H1 (cell line): ENCODE measurements at regions not wholly inside any gene's neighbourhood (a gene's known extent, or its start where the extent isn't known, plus 50 kb on each side); places are given as distances from the start of the nearest gene placed in this dataset.
"Not testable (repeated sequence)": the region's sequence is repeated elsewhere in the genome, so short reads cannot be mapped to it uniquely, and the experiment has no call there.

Experiments
- CTCF ChIA-PET: fragments of 300-600 bp; sonication (Branson Sonifier 250); formaldehyde crosslinking; loops from one replicate; lab custom pipeline; 2021; ENCODE audit not compliant: partially characterized antibody; lab: Charles Lee
- POLR2A ChIA-PET: fragments of 300-600 bp; sonication (Branson Sonifier 250); formaldehyde crosslinking; loops from one replicate; lab custom pipeline; 2021; ENCODE audit warnings: inconsistent platforms; ENCODE audit not compliant: partially characterized antibody; lab: Charles Lee
- DNase-seq, 2 experiments: peaks; one replicate each; pipeline versions ENCODE4 v3.0.0 to v3.0.0-alpha.2; 2010 to 2022; ENCODE audit warnings: low spot score in 2 of 2, low read depth in 1 of 2, mixed read lengths in 1 of 2
- FAIRE-seq: peaks from 2 replicates; lab custom pipeline; 2011; peaks lifted over from hg19 to GRCh38; lab: Jason Lieb, UNC
- H2AFZ ChIP-seq: 2 replicates; pipeline ENCODE4 v1.8.1; 2012; ENCODE audit warnings: low read length, inconsistent platforms
- H2AK5ac ChIP-seq: 2 replicates; pipeline ENCODE4 v1.6.1; 2013; ENCODE audit warnings: low read depth, low read length
- H2BK120ac ChIP-seq: replicated peaks from 2 replicates; pipeline ENCODE3; 2013; ENCODE audit warnings: low read depth, low read length, inconsistent platforms
- H2BK12ac ChIP-seq: 2 replicates; pipeline ENCODE4 v1.6.1; 2013; ENCODE audit warnings: low read depth, low read length
- H2BK15ac ChIP-seq: 2 replicates; pipeline ENCODE4 v1.6.1; 2013; ENCODE audit warnings: low read length
- H2BK20ac ChIP-seq: 2 replicates; pipeline ENCODE4 v1.6.1; 2013; ENCODE audit warnings: low read length
- H2BK5ac ChIP-seq: 2 replicates; pipeline ENCODE4 v1.6.1; 2013; ENCODE audit warnings: low read depth, low read length
- H3K14ac ChIP-seq: 2 replicates; pipeline ENCODE4 v1.6.1; 2013; ENCODE audit warnings: inconsistent platforms; ENCODE audit not compliant: insufficient read length
- H3K18ac ChIP-seq: 2 replicates; pipeline ENCODE4 v1.6.1; 2013; ENCODE audit warnings: low read length; ENCODE audit errors: extremely low read depth
- H3K23ac ChIP-seq: 2 replicates; pipeline ENCODE4 v1.6.1; 2013; ENCODE audit warnings: inconsistent platforms; ENCODE audit not compliant: insufficient read length
- H3K23me2 ChIP-seq: 2 replicates; pipeline ENCODE4 v1.6.1; 2013; ENCODE audit warnings: low read depth, low read length
- H3K27ac ChIP-seq: 2 replicates; pipeline ENCODE4 v1.6.1; 2011; ENCODE audit warnings: low read depth, low read length, inconsistent platforms
- H3K27me3 ChIP-seq, 4 experiments: replicated peaks in 1 of 4; 1 replicate in 1 of 4; 2 replicates in 3 of 4; pipeline versions ENCODE4 v1.6.1 to v1.8.1; 2011 to 2013; ENCODE audit warnings: low read length in 3 of 4, mild to moderate bottlenecking in 3 of 4, inconsistent platforms in 2 of 4, mixed read lengths in 2 of 4, moderate library complexity in 1 of 4; ENCODE audit not compliant: control insufficient read depth in 3 of 4, insufficient read depth in 3 of 4; ENCODE audit errors: extremely low read depth in 1 of 4
- H3K36me3 ChIP-seq, 4 experiments: 2 replicates each; pipeline versions ENCODE4 v1.6.1 to v1.8.1; 2011 to 2013; ENCODE audit warnings: mild to moderate bottlenecking in 4 of 4, low read length in 3 of 4, moderate library complexity in 2 of 4, control low read depth in 1 of 4, inconsistent platforms in 1 of 4; ENCODE audit not compliant: insufficient read depth in 4 of 4, control insufficient read depth in 2 of 4
- H3K4ac ChIP-seq: replicated peaks from 2 replicates; pipeline ENCODE3; 2013; ENCODE audit warnings: low read length, low read depth, mixed read lengths, inconsistent platforms; ENCODE audit not compliant: insufficient read length
- H3K4me1 ChIP-seq, 4 experiments: replicated peaks in 1 of 4; 1 replicate in 1 of 4; 2 replicates in 3 of 4; pipeline versions ENCODE4 v1.6.1 to v1.8.1; 2011 to 2013; ENCODE audit warnings: low read length in 3 of 4, inconsistent platforms in 2 of 4, mixed read lengths in 1 of 4; ENCODE audit not compliant: insufficient read depth in 4 of 4, control insufficient read depth in 3 of 4
- H3K4me2 ChIP-seq, 2 experiments: 2 replicates each; pipeline versions ENCODE4 v1.6.1 to v1.8.1; 2011 to 2013; ENCODE audit warnings: low read depth in 2 of 2, low read length in 2 of 2, control low read depth in 1 of 2, inconsistent platforms in 1 of 2, mild to moderate bottlenecking in 1 of 2; ENCODE audit not compliant: insufficient read depth in 1 of 2
- H3K4me3 ChIP-seq, 4 experiments: fragments of 200-600, 300-600 bp in 1 of 4; sonication (generic), shearing (Covaris generic), sonication (Bioruptor Twin) in 1 of 4; 2 replicates each; pipeline versions ENCODE4 v1.5.1 to v1.8.1; 2011 to 2016; ENCODE audit warnings: low read length in 4 of 4, low read depth in 3 of 4, control low read depth in 2 of 4, inconsistent platforms in 2 of 4, mild to moderate bottlenecking in 2 of 4, mixed read lengths in 1 of 4, moderate library complexity in 1 of 4; ENCODE audit not compliant: insufficient read depth in 2 of 4; ENCODE audit errors: extremely low read depth in 1 of 4
- H3K56ac ChIP-seq: replicated peaks from 2 replicates; pipeline ENCODE3; 2013; ENCODE audit warnings: low read depth, mild to moderate bottlenecking, mixed read lengths, low read length, inconsistent platforms; ENCODE audit not compliant: insufficient read length
- H3K79me1 ChIP-seq: 2 replicates; pipeline ENCODE4 v1.6.1; 2013; ENCODE audit warnings: low read depth, low read length, control low read depth
- H3K79me2 ChIP-seq, 2 experiments: 2 replicates each; pipeline versions ENCODE4 v1.6.1 to v1.8.1; 2012 to 2013; ENCODE audit warnings: low read length in 2 of 2, mild to moderate bottlenecking in 2 of 2, inconsistent platforms in 1 of 2; ENCODE audit not compliant: insufficient read depth in 2 of 2, control insufficient read depth in 1 of 2
- H3K9ac ChIP-seq, 4 experiments: replicated peaks in 1 of 4; 1 replicate in 1 of 4; 2 replicates in 3 of 4; pipeline versions ENCODE4 v1.6.1 to v1.8.1; 2011 to 2013; ENCODE audit warnings: low read depth in 3 of 4, low read length in 3 of 4, control low read depth in 2 of 4, mild to moderate bottlenecking in 2 of 4, moderate library complexity in 2 of 4, inconsistent platforms in 1 of 4; ENCODE audit errors: extremely low read depth in 1 of 4
- H3K9me3 ChIP-seq, 2 experiments: 2 replicates each; pipeline versions ENCODE4 v1.6.1 to v1.8.1; 2012 to 2013; ENCODE audit warnings: mild to moderate bottlenecking in 2 of 2, moderate library complexity in 2 of 2, control low read depth in 1 of 2, inconsistent platforms in 1 of 2, low read depth in 1 of 2, low read length in 1 of 2, mixed read lengths in 1 of 2; ENCODE audit not compliant: insufficient read depth in 2 of 2
- H4K20me1 ChIP-seq, 2 experiments: replicated peaks in 1 of 2; 2 replicates each; pipeline versions ENCODE3 to v1.8.1; 2011 to 2013; ENCODE audit warnings: inconsistent platforms in 2 of 2, low read length in 2 of 2, mild to moderate bottlenecking in 1 of 2; ENCODE audit not compliant: insufficient read depth in 2 of 2, control insufficient read depth in 1 of 2
- H4K5ac ChIP-seq: 2 replicates; pipeline ENCODE4 v1.6.1; 2013; ENCODE audit warnings: low read length, low read depth, mixed read lengths, inconsistent platforms; ENCODE audit not compliant: insufficient read length
- H4K8ac ChIP-seq: 2 replicates; pipeline ENCODE4 v1.8.0; 2013; ENCODE audit warnings: mild to moderate bottlenecking, moderate library complexity, low read length, inconsistent platforms; ENCODE audit not compliant: insufficient read depth; ENCODE audit errors: extremely low read depth
- H4K91ac ChIP-seq: replicated peaks from 2 replicates; pipeline ENCODE3; 2013; ENCODE audit warnings: low read length, mixed read lengths, inconsistent platforms; ENCODE audit not compliant: insufficient read length
- ASH2L ChIP-seq: fragments of 200-600, 300-600 bp; sonication (generic); IDR thresholded peaks from one replicate; pipeline ENCODE4 v1.7.1; 2017; ENCODE audit warnings: low read length
- FOSL1 ChIP-seq: IDR thresholded peaks from 2 replicates; pipeline ENCODE4 v1.6.1; 2011; ENCODE audit warnings: mild to moderate bottlenecking, low read depth, low read length, moderate library complexity; ENCODE audit not compliant: insufficient read depth
- GABPA ChIP-seq: IDR thresholded peaks from 2 replicates; pipeline ENCODE4 v1.6.1; 2011; ENCODE audit warnings: mild to moderate bottlenecking, low read length, moderate library complexity, borderline replicate concordance; ENCODE audit not compliant: insufficient read depth
- HDAC2 ChIP-seq, 2 experiments: fragments of 300-600 bp in 1 of 2; sonication (generic) in 1 of 2; IDR thresholded peaks; 2 replicates each; pipeline ENCODE4 v1.6.1; 2011 to 2012; ENCODE audit warnings: low read depth in 2 of 2, low read length in 2 of 2, mild to moderate bottlenecking in 2 of 2, moderate library complexity in 2 of 2, borderline replicate concordance in 1 of 2, inconsistent platforms in 1 of 2
- KDM5A ChIP-seq: fragments of 200-600 bp; IDR thresholded peaks from 2 replicates; pipeline ENCODE4 v1.7.1; 2012; ENCODE audit warnings: mild to moderate bottlenecking, low read length, inconsistent platforms, mixed read lengths
- NANOG ChIP-seq: IDR thresholded peaks from 2 replicates; pipeline ENCODE4 v1.6.1; 2011; ENCODE audit warnings: low read length, low read depth, mild to moderate bottlenecking, inconsistent platforms; ENCODE audit not compliant: insufficient read depth, poor library complexity, severe bottlenecking
- POLR2A ChIP-seq, 2 experiments: IDR thresholded peaks; 1 replicate in 1 of 2; 2 replicates in 1 of 2; pipeline ENCODE4 v1.6.1; 2011; ENCODE audit warnings: low read depth in 2 of 2, low read length in 2 of 2, mild to moderate bottlenecking in 2 of 2; ENCODE audit errors: control extremely low read depth in 1 of 2
- POLR2AphosphoS5 ChIP-seq: IDR thresholded peaks from 2 replicates; pipeline ENCODE4 v1.6.1; 2011; ENCODE audit warnings: low read depth, low read length
- POU5F1 ChIP-seq: IDR thresholded peaks from 2 replicates; pipeline ENCODE4 v1.6.1; 2011; ENCODE audit warnings: low read depth, mild to moderate bottlenecking, low read length, moderate library complexity
- SP4 ChIP-seq: IDR thresholded peaks from 2 replicates; pipeline ENCODE4 v1.6.1; 2012; ENCODE audit warnings: low read length, inconsistent platforms
- WGBS, 2 experiments: shearing (Covaris generic) in 1 of 2; methylation state at CpG; one replicate each; pipeline versions ENCODE4 v1.1.6 to v1.1.7; 2013 to 2015; ENCODE audit warnings: low lambda C conversion rate in 2 of 2, mixed read lengths in 2 of 2, inconsistent platforms in 1 of 2, low coverage in 1 of 2, missing lambda C conversion rate in 1 of 2; ENCODE audit not compliant: insufficient replicate concordance in 2 of 2, insufficient coverage in 1 of 2, insufficient read length in 1 of 2; ENCODE audit errors: extremely low coverage in 1 of 2, missing lambda C conversion rate in 1 of 2; 5-methylcytosine and 5-hydroxymethylcytosine counted together

- no peak for TF ChIP-seq HDAC2 (IDR thresholded peaks at IDR 0.05; ENCODE audit: borderline replicate concordance in 1 of 2, low read depth in 2 of 2, low read length in 2 of 2)
- no peak for TF ChIP-seq NANOG
- no peak for TF ChIP-seq POLR2AphosphoS5
- no peak for TF ChIP-seq FOSL1
- no peak for TF ChIP-seq ASH2L
- TF ChIP-seq POU5F1: no peak
- TF ChIP-seq POLR2A (IDR thresholded peaks at IDR 0.05; ENCODE audit: control extremely low read depth in 1 of 2, low read depth in 2 of 2, low read length in 2 of 2): no peak
- TF ChIP-seq GABPA: no peak
- TF ChIP-seq SP4: no peak
- no peak for TF ChIP-seq KDM5A
These were observed 98.4 kb downstream of the COX7C start (continued) for GRCh38 chr5:86716121-86716520.

- H3K23ac ChIP-seq, H3K4ac ChIP-seq, DNase-seq, H3K79me2 ChIP-seq, H3K4me2 ChIP-seq, H2BK20ac ChIP-seq, H2BK12ac ChIP-seq, H2AFZ ChIP-seq, H3K79me1 ChIP-seq, H2BK120ac ChIP-seq, H4K20me1 ChIP-seq, H4K91ac ChIP-seq, H3K27me3 ChIP-seq, POLR2A ChIA-PET, H3K9ac ChIP-seq, H3K4me3 ChIP-seq, H3K14ac ChIP-seq, H2BK15ac ChIP-seq, H3K4me1 ChIP-seq, H3K18ac ChIP-seq, H3K56ac ChIP-seq, H3K27ac ChIP-seq, FAIRE-seq, H4K5ac ChIP-seq, H2BK5ac ChIP-seq, H4K8ac ChIP-seq, H2AK5ac ChIP-seq, H3K23me2 ChIP-seq, H3K36me3 ChIP-seq: not testable (repeated sequence)
- WGBS, 2 experiments: 94% methylated on average over 20 of the region's 20 CpGs; no CpG with 5 or more reads in 1 of the 2 experiments
- H3K9me3 ChIP-seq: peaks cover 3 to 10% of the 10 kb centered on the region in 2 experiments; a peak in 2 of 4 replicates
- CTCF ChIA-PET: interaction anchor here (1.7 kb wide), 1 partner anchor 11 kb away, joined by 3 read pairs; no protein-coding TSS in a partner anchor
These were observed 113.8 kb downstream of the COX7C start for GRCh38 chr5:86731319-86732117.
